Neural progenitor cell (in vitro differentiated cells): ENCODE measurements at regions not wholly inside any gene's neighbourhood (a gene's known extent, or its start where the extent isn't known, plus 50 kb on each side); places are given as distances from the start of the nearest gene placed in this dataset.

Experiments
- DNase-seq: peaks from one replicate; pipeline ENCODE4 v3.0.0-alpha.2; 2016; ENCODE audit warnings: low spot score
- H2AFZ ChIP-seq: fragments of 200-600 bp; sonication (generic); replicated peaks from 2 replicates; pipeline ENCODE4 v1.6.1; 2016; ENCODE audit warnings: antibody characterized with exemption
- H3F3A ChIP-seq: fragments of 200-600 bp; sonication (generic); 2 replicates; pipeline ENCODE4 v1.6.1; 2016; ENCODE audit warnings: antibody characterized with exemption, low read depth
- H3K27ac ChIP-seq: fragments of 200-600 bp; sonication (generic); 2 replicates; pipeline ENCODE4 v1.5.1; 2016; ENCODE audit warnings: mild to moderate bottlenecking
- H3K27me3 ChIP-seq: fragments of 200-600 bp; sonication (generic); 2 replicates; pipeline ENCODE4 v1.6.1; 2016; ENCODE audit warnings: mild to moderate bottlenecking, moderate library complexity
- H3K36me3 ChIP-seq: fragments of 200-600 bp; sonication (generic); 2 replicates; pipeline ENCODE4 v1.5.1; 2016
- H3K4me1 ChIP-seq: fragments of 200-600 bp; sonication (generic); 2 replicates; pipeline ENCODE4 v1.6.1; 2016; ENCODE audit warnings: mixed run types
- H3K4me2 ChIP-seq: fragments of 200-600 bp; sonication (generic); 2 replicates; pipeline ENCODE4 v1.6.1; 2016
- H3K4me3 ChIP-seq: fragments of 200-600 bp; sonication (generic); 2 replicates; pipeline ENCODE4 v1.5.1; 2016
- H3K79me2 ChIP-seq: fragments of 200-600 bp; sonication (generic); 2 replicates; pipeline ENCODE4 v1.6.1; 2016; ENCODE audit warnings: low read depth
- H3K9ac ChIP-seq: fragments of 200-600 bp; sonication (generic); 2 replicates; pipeline ENCODE4 v1.6.1; 2016
- H3K9me3 ChIP-seq: fragments of 200-600 bp; sonication (generic); 2 replicates; pipeline ENCODE4 v1.5.1; 2016; ENCODE audit warnings: low read depth
- H4K20me1 ChIP-seq: fragments of 200-600 bp; sonication (generic); 2 replicates; pipeline ENCODE4 v1.6.1; 2016; ENCODE audit warnings: low read depth
- H3K27ac Mint-ChIP-seq: 3 replicates; pipeline ENCODE4 v1.8.0; 2021; ENCODE audit warnings: mixed read lengths
- H3K27me3 Mint-ChIP-seq: 2 replicates; pipeline ENCODE4 v1.8.0; 2022; ENCODE audit warnings: low read depth, mild to moderate bottlenecking, inconsistent platforms, moderate library complexity, mixed read lengths; ENCODE audit not compliant: insufficient read depth
- H3K36me3 Mint-ChIP-seq: 3 replicates; pipeline ENCODE4 v1.8.0; 2021; ENCODE audit warnings: mixed read lengths
- H3K4me1 Mint-ChIP-seq: 3 replicates; pipeline ENCODE4 v1.8.0; 2021; ENCODE audit warnings: mixed read lengths
- H3K4me3 Mint-ChIP-seq: 3 replicates; pipeline ENCODE4 v1.8.0; 2021; ENCODE audit warnings: mild to moderate bottlenecking, moderate library complexity, mixed read lengths
- H3K9me3 Mint-ChIP-seq: 3 replicates; pipeline ENCODE4 v1.8.0; 2020; ENCODE audit warnings: mixed read lengths
- EZH2 ChIP-seq: fragments of 200-600 bp; sonication (generic); IDR thresholded peaks from 2 replicates; pipeline ENCODE4 v1.6.1; 2017; ENCODE audit warnings: antibody characterized with exemption, mild to moderate bottlenecking, moderate library complexity
- EZH2phosphoT487 ChIP-seq: fragments of 200-600 bp; sonication (generic); IDR thresholded peaks from 2 replicates; pipeline ENCODE4 v1.6.1; 2017; ENCODE audit warnings: antibody characterized with exemption
- TF ChIP-seq, protein P1 (sequence below): fragments of 200-600 bp; sonication (generic); IDR thresholded peaks from 2 replicates; pipeline ENCODE4 v1.5.1; 2017; ENCODE audit warnings: antibody characterized with exemption, mild to moderate bottlenecking

GRCh38 chr11:105486929-105487328, 122.9 kb upstream of the GRIA4 start:
- Mint-ChIP-seq H3K36me3 (no peaks in the 10 kb centered on the region), H3K27ac (no peak overlapping the region), H3K4me3 (no peak overlapping the region), H3K9me3 (no peaks in the 10 kb centered on the region), H3K4me1 (peaks cover 24% of the 10 kb centered on the region), H3K27me3 (no peaks in the 10 kb centered on the region)
- no peaks in the 10 kb centered on the region for H3K27me3 ChIP-seq
- no peak overlapping the region for H3K27ac ChIP-seq
- H3K4me3 ChIP-seq: no peak overlapping the region
- H3K9me3 ChIP-seq: no peaks in the 10 kb centered on the region
- no peaks in the 10 kb centered on the region for H3K79me2 ChIP-seq
- H3F3A ChIP-seq: no peaks in the 10 kb centered on the region
- TF ChIP-seq EZH2phosphoT487 (no peak), EZH2 (no peak)
- TF ChIP-seq, protein P1, sequence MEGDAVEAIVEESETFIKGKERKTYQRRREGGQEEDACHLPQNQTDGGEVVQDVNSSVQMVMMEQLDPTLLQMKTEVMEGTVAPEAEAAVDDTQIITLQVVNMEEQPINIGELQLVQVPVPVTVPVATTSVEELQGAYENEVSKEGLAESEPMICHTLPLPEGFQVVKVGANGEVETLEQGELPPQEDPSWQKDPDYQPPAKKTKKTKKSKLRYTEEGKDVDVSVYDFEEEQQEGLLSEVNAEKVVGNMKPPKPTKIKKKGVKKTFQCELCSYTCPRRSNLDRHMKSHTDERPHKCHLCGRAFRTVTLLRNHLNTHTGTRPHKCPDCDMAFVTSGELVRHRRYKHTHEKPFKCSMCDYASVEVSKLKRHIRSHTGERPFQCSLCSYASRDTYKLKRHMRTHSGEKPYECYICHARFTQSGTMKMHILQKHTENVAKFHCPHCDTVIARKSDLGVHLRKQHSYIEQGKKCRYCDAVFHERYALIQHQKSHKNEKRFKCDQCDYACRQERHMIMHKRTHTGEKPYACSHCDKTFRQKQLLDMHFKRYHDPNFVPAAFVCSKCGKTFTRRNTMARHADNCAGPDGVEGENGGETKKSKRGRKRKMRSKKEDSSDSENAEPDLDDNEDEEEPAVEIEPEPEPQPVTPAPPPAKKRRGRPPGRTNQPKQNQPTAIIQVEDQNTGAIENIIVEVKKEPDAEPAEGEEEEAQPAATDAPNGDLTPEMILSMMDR: no peak
- no peak overlapping the region for H3K4me2 ChIP-seq
- no peak for DNase-seq
- no peaks in the 10 kb centered on the region for H4K20me1 ChIP-seq
- no peaks in the 10 kb centered on the region for H3K36me3 ChIP-seq
- no peak overlapping the region for H2AFZ ChIP-seq
- H3K4me1 ChIP-seq: peaks cover 4% of the 10 kb centered on the region
- H3K9ac ChIP-seq: no peak overlapping the region

- H3K27me3 Mint-ChIP-seq: peaks cover 2% of the 10 kb centered on the region
- H2AFZ ChIP-seq: no peak overlapping the region
- no peak overlapping the region for H3K4me3 Mint-ChIP-seq
- no peaks in the 10 kb centered on the region for H3K36me3 Mint-ChIP-seq
- no peaks in the 10 kb centered on the region for H3K27me3 ChIP-seq
- H3K9me3 ChIP-seq: no peaks in the 10 kb centered on the region
- no peak overlapping the region for H3K4me3 ChIP-seq
- H3K9ac ChIP-seq: no peak overlapping the region
- H3K4me1 Mint-ChIP-seq: peaks cover 3% of the 10 kb centered on the region
- H3K27ac ChIP-seq: no peak overlapping the region
- no peaks in the 10 kb centered on the region for H3K36me3 ChIP-seq
- H3K4me2 ChIP-seq: no peak overlapping the region
- H3K9me3 Mint-ChIP-seq: peaks cover 2% of the 10 kb centered on the region
- no peaks in the 10 kb centered on the region for H4K20me1 ChIP-seq
- no peak overlapping the region for H3K27ac Mint-ChIP-seq
- DNase-seq: no peak
- no peaks in the 10 kb centered on the region for H3F3A ChIP-seq
- no peak for TF ChIP-seq EZH2
- no peak for TF ChIP-seq EZH2phosphoT487
- TF ChIP-seq, protein P1: no peak
- no peaks in the 10 kb centered on the region for H3K4me1 ChIP-seq
- H3K79me2 ChIP-seq: no peaks in the 10 kb centered on the region
Measured at GRCh38 chr11:105469931-105470330, 139.9 kb upstream of the GRIA4 start.

GRCh38 chr11:105468154-105468553, 141.7 kb upstream of the GRIA4 start:
- H3K9ac ChIP-seq: no peak overlapping the region
- no peaks in the 10 kb centered on the region for H3K79me2 ChIP-seq
- H4K20me1 ChIP-seq: no peaks in the 10 kb centered on the region
- H3K36me3 ChIP-seq: no peaks in the 10 kb centered on the region
- H3K4me1 ChIP-seq: no peaks in the 10 kb centered on the region
- H3F3A ChIP-seq: no peaks in the 10 kb centered on the region
- peaks cover under 1% of the 10 kb centered on the region for H3K9me3 Mint-ChIP-seq
- H2AFZ ChIP-seq: no peak overlapping the region
- H3K4me3 Mint-ChIP-seq: no peak overlapping the region
- H3K4me1 Mint-ChIP-seq: peaks cover 3% of the 10 kb centered on the region
- H3K27me3 ChIP-seq: no peaks in the 10 kb centered on the region
- DNase-seq: no peak
- no peak overlapping the region for H3K4me3 ChIP-seq
- H3K36me3 Mint-ChIP-seq: no peaks in the 10 kb centered on the region
- H3K9me3 ChIP-seq: no peaks in the 10 kb centered on the region
- no peak for TF ChIP-seq EZH2phosphoT487
- no peak for TF ChIP-seq EZH2
- TF ChIP-seq, protein P1: no peak
- no peak overlapping the region for H3K4me2 ChIP-seq
- H3K27me3 Mint-ChIP-seq: no peaks in the 10 kb centered on the region
- H3K27ac Mint-ChIP-seq: no peak overlapping the region
- no peak overlapping the region for H3K27ac ChIP-seq
